ENCODE measurements at regions not wholly inside any gene's neighbourhood (a gene's known extent, or its start where the extent isn't known, plus 50 kb on each side); places are given as distances from the start of the nearest gene placed in this dataset.

DNA sequence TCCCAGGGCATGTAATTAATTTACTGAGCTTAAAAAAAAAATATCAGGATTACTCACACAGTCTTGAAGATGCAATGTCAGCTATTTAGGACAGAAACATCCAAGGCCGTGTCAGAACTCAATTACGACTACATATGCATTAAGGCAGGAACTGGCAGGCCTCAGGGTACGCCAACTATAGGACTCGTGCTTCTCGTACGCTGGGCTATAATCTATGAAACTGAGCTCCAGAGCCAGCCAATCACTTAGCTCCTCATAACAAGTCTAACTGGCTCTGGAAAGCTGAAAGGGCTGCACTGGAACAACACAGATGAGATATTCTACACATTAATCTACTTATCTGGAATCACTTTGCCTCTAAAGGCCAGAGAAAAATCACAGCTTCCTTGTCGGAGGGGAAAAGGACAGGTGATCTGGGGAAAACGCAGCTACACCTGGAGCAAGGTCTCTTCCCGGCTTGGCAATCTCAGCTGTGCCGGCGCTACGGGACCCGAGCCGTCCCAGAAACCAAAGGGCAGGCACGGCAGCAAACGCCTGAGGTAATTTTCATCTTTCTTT, 212.0 kb downstream of the DEPDC1B start:
- ATAC-seq (peak; percentile 84), DNase-seq (peak in 3 of 4 donors; percentile 32 to 70 (median 34))
- no peaks in the 10 kb centered on the region for H3K9me3 ChIP-seq
- H3K27me3 ChIP-seq = no peaks in the 10 kb centered on the region
- intact Hi-C loops (cut with DNase I) = no loop called here
- no peak overlapping the region for H3K4me3 ChIP-seq
- TF ChIP-seq, protein P1, sequence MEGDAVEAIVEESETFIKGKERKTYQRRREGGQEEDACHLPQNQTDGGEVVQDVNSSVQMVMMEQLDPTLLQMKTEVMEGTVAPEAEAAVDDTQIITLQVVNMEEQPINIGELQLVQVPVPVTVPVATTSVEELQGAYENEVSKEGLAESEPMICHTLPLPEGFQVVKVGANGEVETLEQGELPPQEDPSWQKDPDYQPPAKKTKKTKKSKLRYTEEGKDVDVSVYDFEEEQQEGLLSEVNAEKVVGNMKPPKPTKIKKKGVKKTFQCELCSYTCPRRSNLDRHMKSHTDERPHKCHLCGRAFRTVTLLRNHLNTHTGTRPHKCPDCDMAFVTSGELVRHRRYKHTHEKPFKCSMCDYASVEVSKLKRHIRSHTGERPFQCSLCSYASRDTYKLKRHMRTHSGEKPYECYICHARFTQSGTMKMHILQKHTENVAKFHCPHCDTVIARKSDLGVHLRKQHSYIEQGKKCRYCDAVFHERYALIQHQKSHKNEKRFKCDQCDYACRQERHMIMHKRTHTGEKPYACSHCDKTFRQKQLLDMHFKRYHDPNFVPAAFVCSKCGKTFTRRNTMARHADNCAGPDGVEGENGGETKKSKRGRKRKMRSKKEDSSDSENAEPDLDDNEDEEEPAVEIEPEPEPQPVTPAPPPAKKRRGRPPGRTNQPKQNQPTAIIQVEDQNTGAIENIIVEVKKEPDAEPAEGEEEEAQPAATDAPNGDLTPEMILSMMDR (IDR thresholded peaks at IDR 0.05) = no peak
- H3K36me3 ChIP-seq = no peaks in the 10 kb centered on the region
- no peaks in the 10 kb centered on the region for H3K4me1 ChIP-seq
- no peak overlapping the region for H3K27ac ChIP-seq

DNA sequence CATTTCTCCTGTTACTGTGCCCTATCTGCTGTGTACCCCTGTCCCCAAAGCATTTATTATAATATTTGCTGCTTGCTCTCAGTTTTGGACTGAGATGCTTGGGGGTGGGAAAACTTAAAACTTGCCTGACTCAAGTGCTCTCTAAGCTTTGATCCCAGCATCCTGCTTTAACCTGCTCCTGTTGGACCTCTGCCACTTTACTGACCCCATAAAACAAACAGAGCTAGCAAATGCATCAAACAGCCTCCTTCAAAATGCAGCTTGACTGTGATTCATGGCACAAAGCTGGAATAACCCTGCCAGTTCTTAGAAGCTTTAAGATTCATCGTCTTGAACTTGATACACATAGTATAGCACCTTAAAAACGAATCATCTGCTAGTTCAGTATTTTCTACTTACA, 212.5 kb downstream of the DEPDC1B start:
- Histone ChIP-seq H3K36me3 (no peaks in the 10 kb centered on the region), H3K27ac (no peak overlapping the region), H3K4me3 (no peak overlapping the region), H3K27me3 (no peaks in the 10 kb centered on the region), H3K9me3 (no peaks in the 10 kb centered on the region), H3K4me1 (no peaks in the 10 kb centered on the region)
- intact Hi-C loops (cut with DNase I) = no loop called here
- TF ChIP-seq, protein P1 (IDR thresholded peaks at IDR 0.05) = no peak
- ATAC-seq = no peak
- DNase-seq = peak in 2 of 4 donors; percentile 7 to 52

DNA sequence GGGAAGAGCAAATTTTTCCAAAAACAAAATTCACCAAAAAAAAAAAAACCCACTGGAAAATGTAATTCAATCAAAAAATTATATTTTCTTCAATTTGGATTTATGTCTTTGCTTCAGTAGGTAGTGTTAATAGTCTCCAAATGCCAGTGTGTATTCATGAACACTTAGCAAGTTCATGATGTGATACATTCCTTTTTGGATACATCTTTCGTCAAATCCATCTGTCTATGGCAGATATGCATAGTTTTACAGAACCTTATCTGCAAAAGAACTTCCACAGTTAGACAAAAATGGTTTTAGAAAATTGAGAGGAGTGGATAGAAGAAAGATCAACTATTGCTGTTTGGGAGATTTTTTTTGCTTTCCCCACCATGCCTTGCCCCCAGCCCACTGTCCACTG, 214.6 kb downstream of the DEPDC1B start:
- Histone ChIP-seq H3K36me3 (no peaks in the 10 kb centered on the region), H3K27ac (no peak overlapping the region), H3K4me3 (no peak overlapping the region), H3K27me3 (no peaks in the 10 kb centered on the region), H3K9me3 (no peaks in the 10 kb centered on the region), H3K4me1 (no peaks in the 10 kb centered on the region)
- no peak for ATAC-seq
- TF ChIP-seq, protein P1 (IDR thresholded peaks at IDR 0.05) = no peak
- intact Hi-C loops (cut with DNase I) = no loop called here
- no peak for DNase-seq

DNA sequence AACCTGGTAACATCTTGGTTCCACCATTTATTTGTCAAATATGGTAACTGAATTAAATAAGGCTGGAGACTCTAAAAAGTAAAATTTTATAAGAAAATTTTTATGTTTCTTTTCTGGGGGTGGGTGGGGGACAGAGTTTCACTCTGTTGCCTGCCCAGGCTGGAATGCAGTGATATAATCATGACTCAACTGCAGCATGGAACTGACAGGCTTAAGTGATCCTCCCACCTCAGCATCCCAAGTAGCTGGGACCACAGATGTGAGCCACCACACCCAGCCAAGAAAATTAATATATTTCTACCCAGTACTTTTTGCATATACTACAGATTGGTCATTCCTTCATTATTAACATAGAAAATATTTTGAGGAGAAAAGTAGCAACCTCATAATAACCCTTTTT, 216.9 kb downstream of the DEPDC1B start:
- DNase-seq = no peak
- TF ChIP-seq, protein P1 (IDR thresholded peaks at IDR 0.05) = no peak
- H3K4me3 ChIP-seq = no peak overlapping the region
- no peaks in the 10 kb centered on the region for H3K27me3 ChIP-seq
- no peaks in the 10 kb centered on the region for H3K4me1 ChIP-seq
- no peak for ATAC-seq
- no peaks in the 10 kb centered on the region for H3K36me3 ChIP-seq
- no peak overlapping the region for H3K27ac ChIP-seq
- intact Hi-C loops (cut with DNase I) = no loop called here
- no peaks in the 10 kb centered on the region for H3K9me3 ChIP-seq

DNA sequence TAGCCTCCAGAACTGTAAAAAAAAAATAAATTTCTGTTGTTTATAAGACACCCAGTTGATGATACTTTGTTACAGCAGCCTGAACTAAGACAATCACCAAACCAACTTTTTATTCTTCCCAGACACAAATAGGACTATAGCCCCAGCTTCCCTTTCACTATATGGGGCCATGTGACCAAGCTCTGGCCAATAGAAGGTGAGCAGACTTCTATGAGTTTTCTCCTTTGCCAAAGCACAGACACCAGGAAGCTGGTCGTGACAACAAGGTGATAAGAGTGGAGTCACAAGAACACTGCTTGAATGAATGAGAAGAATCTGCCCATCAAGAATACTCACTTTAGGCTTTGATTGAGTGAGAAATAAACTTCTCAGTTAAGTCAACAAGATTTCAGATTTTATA, 217.7 kb downstream of the DEPDC1B start:
- Histone ChIP-seq H3K36me3 (no peaks in the 10 kb centered on the region), H3K9me3 (no peaks in the 10 kb centered on the region), H3K4me1 (no peaks in the 10 kb centered on the region), H3K4me3 (no peak overlapping the region), H3K27ac (no peak overlapping the region), H3K27me3 (no peaks in the 10 kb centered on the region)
- TF ChIP-seq, protein P1 (IDR thresholded peaks at IDR 0.05) = no peak
- ATAC-seq (no peak), DNase-seq (no peak)
- intact Hi-C loops (cut with DNase I) = no loop called here

All from left lung (tissue), 4 donors.